Dendritic cell treated with granulocyte-macrophage colony-stimulating factor and Interleukin-4, amounts not matched to agents 40 ng/mL and 50 ng/mL, for 4 days (primary cell): ENCODE measurements at regions not wholly inside any gene's neighbourhood (a gene's known extent, or its start where the extent isn't known, plus 50 kb on each side); places are given as distances from the start of the nearest gene placed in this dataset.

Source experiments
- H3K27ac Mint-ChIP-seq: one replicate; pipeline ENCODE4 v1.8.0; 2022; ENCODE audit warnings: mild to moderate bottlenecking, mixed read lengths
- H3K27me3 Mint-ChIP-seq: one replicate; pipeline ENCODE4 v1.8.0; 2022; ENCODE audit warnings: mild to moderate bottlenecking, mixed read lengths
- H3K36me3 Mint-ChIP-seq: one replicate; pipeline ENCODE4 v1.8.0; 2022; ENCODE audit warnings: low read depth, mixed read lengths
- H3K4me1 Mint-ChIP-seq: one replicate; pipeline ENCODE4 v1.8.0; 2022; ENCODE audit warnings: low read depth, mixed read lengths
- H3K4me3 Mint-ChIP-seq: one replicate; pipeline ENCODE4 v1.8.0; 2022; ENCODE audit warnings: mild to moderate bottlenecking, moderate library complexity, mixed read lengths
- H3K9me3 Mint-ChIP-seq: one replicate; pipeline ENCODE4 v1.8.0; 2022; ENCODE audit warnings: mixed read lengths
- intact Hi-C: fragments of 100-400 bp; cut with micrococcal nuclease; formaldehyde crosslinking; loops from one replicate; pipeline ENCODE4 v1.15.0; 2022

DNA sequence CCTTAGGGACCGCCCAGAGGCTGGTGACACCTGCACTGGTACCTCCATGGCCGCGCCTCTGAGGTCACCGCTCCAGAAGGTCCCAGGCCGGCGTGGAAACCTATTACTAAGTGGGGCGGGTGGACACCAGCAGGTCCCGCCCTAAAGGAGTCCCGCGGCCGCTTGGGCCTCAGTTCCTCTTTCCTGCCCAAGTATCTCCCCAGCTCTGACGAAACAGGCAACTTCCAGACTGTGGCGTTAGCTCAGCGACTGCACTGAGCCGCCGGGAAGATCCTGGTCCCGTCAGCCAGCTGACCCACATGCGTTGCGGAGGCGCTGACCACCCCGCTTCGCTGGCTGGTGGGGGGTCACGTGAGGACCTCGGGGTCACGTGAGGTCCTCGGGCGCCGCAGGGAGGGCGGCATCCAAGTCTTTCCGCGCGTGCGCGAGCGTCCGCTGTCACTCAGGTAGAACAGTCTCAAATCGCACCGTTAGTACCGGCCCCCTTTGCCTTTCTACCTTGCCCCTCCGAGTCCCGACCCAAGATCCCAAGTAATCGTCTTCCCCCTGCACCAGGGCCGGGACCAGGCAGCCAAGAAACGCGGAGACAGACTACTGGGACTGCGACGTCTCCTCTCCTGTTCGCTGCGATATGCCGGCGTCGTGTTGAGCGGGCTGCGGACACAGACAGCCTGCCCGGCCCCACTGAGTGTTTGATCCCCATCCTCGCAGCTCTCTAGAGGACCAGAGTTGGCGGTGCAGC, 53.7 kb upstream of the KDM4C start:
- Mint-ChIP-seq H3K27me3 (peaks cover 4% of the 10 kb centered on the region), H3K27ac (peak overlapping the region; percentile 96), H3K4me3 (peak overlapping the region; percentile 86), H3K9me3 (no peaks in the 10 kb centered on the region), H3K36me3 (no peaks in the 10 kb centered on the region), H3K4me1 (peaks cover 7% of the 10 kb centered on the region)
- intact Hi-C loops = loop anchor here (1.0 kb wide), 1 partner anchor 23 kb away; no protein-coding TSS in a partner anchor

DNA sequence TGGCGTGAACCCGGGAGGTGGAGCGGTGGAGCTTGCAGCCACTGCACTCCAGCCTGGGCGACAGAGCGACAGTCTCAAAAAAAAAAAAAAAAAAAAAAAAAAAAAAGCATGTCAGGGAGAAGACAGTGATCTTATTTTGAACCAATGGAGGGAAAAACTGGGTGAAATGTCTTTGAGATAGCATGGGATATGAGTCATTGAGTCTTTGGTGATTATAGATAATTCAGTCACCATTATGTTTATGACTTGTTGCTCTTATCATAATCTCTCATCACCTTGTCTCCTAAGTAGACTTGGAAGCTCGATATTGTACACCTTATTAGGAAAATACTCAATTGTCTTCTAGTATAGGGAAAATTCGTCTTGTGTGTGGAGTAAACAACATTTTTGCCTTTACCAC, 55.1 kb upstream of the KDM4C start:
- H3K27ac Mint-ChIP-seq = no peak overlapping the region
- H3K9me3 Mint-ChIP-seq = no peaks in the 10 kb centered on the region
- H3K36me3 Mint-ChIP-seq = no peaks in the 10 kb centered on the region
- H3K27me3 Mint-ChIP-seq = peaks cover 4% of the 10 kb centered on the region
- intact Hi-C loops = no loop called here
- peaks cover 7% of the 10 kb centered on the region for H3K4me1 Mint-ChIP-seq
- H3K4me3 Mint-ChIP-seq = no peak overlapping the region

DNA sequence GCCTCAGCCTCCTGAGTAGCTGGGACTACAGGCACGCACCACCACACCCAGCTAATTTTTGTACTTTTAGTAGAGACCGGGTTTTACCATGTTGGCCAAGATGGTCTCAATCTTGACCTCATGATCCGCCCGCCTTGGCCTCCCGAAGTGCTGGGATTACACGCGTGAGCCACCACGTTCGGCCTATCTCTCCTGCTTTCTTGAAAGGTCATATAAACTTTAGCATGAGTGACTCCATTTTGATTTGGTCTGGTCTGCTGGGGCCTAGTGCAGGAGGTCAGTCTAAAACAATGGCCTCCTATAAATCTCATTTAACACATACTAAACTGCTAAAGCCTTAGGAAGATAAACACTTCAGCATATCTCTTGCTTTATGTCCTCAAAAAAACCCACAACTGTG, 50.6 kb upstream of the GLDC start:
- intact Hi-C loops = no loop called here
- Mint-ChIP-seq H3K27me3 (no peaks in the 10 kb centered on the region), H3K4me3 (no peak overlapping the region), H3K9me3 (no peaks in the 10 kb centered on the region), H3K36me3 (no peaks in the 10 kb centered on the region), H3K27ac (no peak overlapping the region), H3K4me1 (peaks cover 12% of the 10 kb centered on the region)

DNA sequence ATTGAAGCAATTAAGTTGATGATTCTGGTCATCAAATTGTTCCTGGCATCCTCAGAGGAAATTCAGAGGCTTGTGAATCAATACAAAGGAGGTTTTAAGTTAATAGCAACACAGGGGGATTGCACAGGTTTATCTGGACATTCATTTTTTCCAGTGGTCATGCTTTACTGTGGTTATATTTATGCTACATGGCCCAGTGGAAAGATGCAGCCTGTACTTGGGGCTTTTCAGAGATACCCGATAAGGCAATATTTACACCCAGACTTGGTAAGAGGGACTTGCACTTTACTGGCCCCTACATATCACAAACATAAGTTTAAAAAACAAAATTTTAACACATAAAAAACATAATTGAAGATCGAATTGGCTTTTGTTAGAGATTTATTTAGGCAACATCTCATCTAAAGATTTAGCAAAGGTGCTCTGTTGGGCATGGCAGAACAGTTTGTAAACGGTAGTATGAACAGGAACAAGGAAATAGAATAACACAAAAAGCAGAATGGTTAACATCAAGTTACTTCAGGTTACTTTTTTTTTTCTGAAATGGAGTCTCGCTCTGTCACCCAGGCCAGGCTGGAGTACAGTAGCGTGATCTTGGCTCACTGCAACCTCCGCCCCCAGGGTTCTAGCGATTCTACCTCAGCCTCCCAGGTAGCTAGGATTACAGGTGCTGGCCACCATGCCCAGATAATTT, 49.7 kb upstream of the GLDC start:
- peaks cover 12% of the 10 kb centered on the region for H3K4me1 Mint-ChIP-seq
- H3K27me3 Mint-ChIP-seq = no peaks in the 10 kb centered on the region
- intact Hi-C loops = no loop called here
- no peaks in the 10 kb centered on the region for H3K36me3 Mint-ChIP-seq
- no peak overlapping the region for H3K4me3 Mint-ChIP-seq
- no peak overlapping the region for H3K27ac Mint-ChIP-seq
- H3K9me3 Mint-ChIP-seq = no peaks in the 10 kb centered on the region
